Calu3 (cell line): ENCODE measurements at regions not wholly inside any gene's neighbourhood (a gene's known extent, or its start where the extent isn't known, plus 50 kb on each side); places are given as distances from the start of the nearest gene placed in this dataset.

Source experiments
- BruUV-seq: library from RNA; stranded (reverse); fragments of 400-500 nt; replicated peaks from 2 replicates; lab custom pipeline; 2021; lab: Mats Ljungman, UMichigan
- CTCF ChIA-PET: fragments of 300-600 bp; sonication (Branson Sonifier 250); formaldehyde crosslinking; loops from one replicate; lab custom pipeline; 2022; ENCODE audit warnings: antibody characterized with exemption; lab: Charles Lee
- DNase-seq: peaks from one replicate; pipeline ENCODE4 v3.0.0; 2022
- H3K27ac Mint-ChIP-seq: one replicate; pipeline ENCODE4 v1.8.0; 2022; ENCODE audit warnings: mixed read lengths; ENCODE audit not compliant: unreplicated experiment
- H3K27me3 Mint-ChIP-seq: one replicate; pipeline ENCODE4 v1.8.0; 2022; ENCODE audit warnings: mixed read lengths; ENCODE audit not compliant: unreplicated experiment
- H3K36me3 Mint-ChIP-seq: one replicate; pipeline ENCODE4 v1.8.0; 2022; ENCODE audit warnings: mild to moderate bottlenecking, moderate library complexity, mixed read lengths; ENCODE audit not compliant: insufficient read depth, unreplicated experiment
- H3K4me1 Mint-ChIP-seq: one replicate; pipeline ENCODE4 v1.8.0; 2022; ENCODE audit warnings: mild to moderate bottlenecking, low read depth, mixed read lengths; ENCODE audit not compliant: unreplicated experiment
- H3K4me3 Mint-ChIP-seq: one replicate; pipeline ENCODE4 v1.8.0; 2022; ENCODE audit warnings: mild to moderate bottlenecking, low read depth, moderate library complexity, mixed read lengths; ENCODE audit not compliant: unreplicated experiment
- H3K9me3 Mint-ChIP-seq: one replicate; pipeline ENCODE4 v1.8.0; 2022; ENCODE audit warnings: low read depth, mixed read lengths; ENCODE audit not compliant: unreplicated experiment
- intact Hi-C: fragments of 100-400 bp; cut with micrococcal nuclease; formaldehyde crosslinking; loops from one replicate; pipeline ENCODE4 v1.10.0; 2022; ENCODE audit not compliant: unreplicated experiment
- TF ChIP-seq, protein P1 (sequence below): fragments of 200-600 bp; IDR thresholded peaks from one replicate; pipeline ENCODE4 v1.8.0; 2022; ENCODE audit warnings: antibody characterized with exemption; ENCODE audit not compliant: unreplicated experiment

DNA sequence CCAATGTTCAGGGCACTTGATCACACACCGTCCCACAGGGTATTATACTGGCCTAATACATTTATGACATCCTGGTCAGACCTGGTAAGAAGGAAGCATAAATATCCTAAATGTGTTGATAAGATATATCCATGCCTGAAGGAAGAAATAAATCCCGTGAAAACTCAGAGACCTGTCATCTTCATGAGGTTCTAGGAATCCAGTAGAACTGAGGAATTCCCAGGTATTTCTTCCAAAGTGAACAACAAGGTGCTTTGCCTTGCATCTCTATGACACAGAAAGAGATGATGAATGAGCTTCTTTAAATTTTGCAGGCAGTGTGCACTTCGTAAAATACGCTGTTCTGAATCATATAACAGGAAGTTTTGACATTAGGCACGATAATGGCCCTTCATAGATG lies 78.1 kb upstream of the VGLL3 start:
- intact Hi-C loops, result no loop called here
- CTCF ChIA-PET, result no interaction called here

DNA sequence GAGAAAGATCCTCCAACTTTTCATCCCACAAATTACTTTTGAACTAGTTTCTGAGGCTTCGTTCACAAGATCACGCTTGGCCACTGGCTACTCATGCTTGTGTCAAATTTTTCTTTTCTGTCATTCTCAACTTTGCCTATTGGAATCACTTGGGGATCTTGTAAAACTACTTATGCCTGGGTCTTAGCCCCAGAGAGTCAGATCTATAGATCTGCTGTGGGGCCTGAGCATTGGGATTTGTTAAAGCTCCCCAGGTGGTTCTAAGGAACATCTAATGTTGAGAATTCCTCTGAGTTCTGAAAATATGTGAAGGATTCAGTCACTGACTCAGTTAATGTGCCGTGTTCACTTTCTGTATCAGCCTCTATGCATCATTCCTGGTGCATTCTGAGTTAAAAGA lies 71.7 kb upstream of the VGLL3 start:
- H3K9me3 Mint-ChIP-seq, result peaks cover 6% of the 10 kb centered on the region
- TF ChIP-seq, protein P1, sequence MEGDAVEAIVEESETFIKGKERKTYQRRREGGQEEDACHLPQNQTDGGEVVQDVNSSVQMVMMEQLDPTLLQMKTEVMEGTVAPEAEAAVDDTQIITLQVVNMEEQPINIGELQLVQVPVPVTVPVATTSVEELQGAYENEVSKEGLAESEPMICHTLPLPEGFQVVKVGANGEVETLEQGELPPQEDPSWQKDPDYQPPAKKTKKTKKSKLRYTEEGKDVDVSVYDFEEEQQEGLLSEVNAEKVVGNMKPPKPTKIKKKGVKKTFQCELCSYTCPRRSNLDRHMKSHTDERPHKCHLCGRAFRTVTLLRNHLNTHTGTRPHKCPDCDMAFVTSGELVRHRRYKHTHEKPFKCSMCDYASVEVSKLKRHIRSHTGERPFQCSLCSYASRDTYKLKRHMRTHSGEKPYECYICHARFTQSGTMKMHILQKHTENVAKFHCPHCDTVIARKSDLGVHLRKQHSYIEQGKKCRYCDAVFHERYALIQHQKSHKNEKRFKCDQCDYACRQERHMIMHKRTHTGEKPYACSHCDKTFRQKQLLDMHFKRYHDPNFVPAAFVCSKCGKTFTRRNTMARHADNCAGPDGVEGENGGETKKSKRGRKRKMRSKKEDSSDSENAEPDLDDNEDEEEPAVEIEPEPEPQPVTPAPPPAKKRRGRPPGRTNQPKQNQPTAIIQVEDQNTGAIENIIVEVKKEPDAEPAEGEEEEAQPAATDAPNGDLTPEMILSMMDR, result no peak
- CTCF ChIA-PET, result no interaction called here
- no peak overlapping the region for H3K27ac Mint-ChIP-seq
- H3K36me3 Mint-ChIP-seq, result no peaks in the 10 kb centered on the region
- no TSS peak for BruUV-seq
- H3K4me3 Mint-ChIP-seq, result no peak overlapping the region
- H3K27me3 Mint-ChIP-seq, result no peaks in the 10 kb centered on the region
- intact Hi-C loops, result no loop called here
- H3K4me1 Mint-ChIP-seq, result no peaks in the 10 kb centered on the region
- no peak for DNase-seq

More for the DNA sequence above, 78.1 kb upstream of the VGLL3 start:
- H3K27ac Mint-ChIP-seq, result no peak overlapping the region
- H3K27me3 Mint-ChIP-seq, result no peaks in the 10 kb centered on the region
- H3K4me1 Mint-ChIP-seq, result no peaks in the 10 kb centered on the region
- TF ChIP-seq, protein P1, result no peak
- H3K36me3 Mint-ChIP-seq, result no peaks in the 10 kb centered on the region
- no TSS peak for BruUV-seq
- no peak overlapping the region for H3K4me3 Mint-ChIP-seq
- DNase-seq, result no peak
- no peaks in the 10 kb centered on the region for H3K9me3 Mint-ChIP-seq

DNA sequence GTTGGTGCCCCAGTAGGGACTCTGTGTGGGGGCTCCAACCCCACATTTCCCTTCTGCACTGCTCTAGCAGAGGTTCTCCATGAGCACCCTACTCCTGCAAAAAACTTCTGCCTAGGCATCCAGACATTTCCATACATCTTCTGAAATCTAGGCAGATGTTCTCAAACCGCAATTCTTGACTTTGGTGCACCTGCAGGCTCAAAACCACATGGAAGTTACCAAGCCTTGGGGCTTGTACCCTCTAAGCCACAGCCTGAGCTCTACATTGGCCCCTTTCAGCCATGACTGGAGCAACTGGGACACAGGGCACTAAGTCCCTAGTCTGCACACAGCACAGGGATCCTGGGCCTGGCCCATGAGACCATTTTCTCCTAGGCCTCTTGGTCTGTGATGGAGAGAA lies 66.5 kb upstream of the VGLL3 start:
- no peaks in the 10 kb centered on the region for H3K27me3 Mint-ChIP-seq
- H3K4me3 Mint-ChIP-seq, result no peak overlapping the region
- H3K36me3 Mint-ChIP-seq, result no peaks in the 10 kb centered on the region
- no peak overlapping the region for H3K27ac Mint-ChIP-seq
- DNase-seq, result no peak
- no peaks in the 10 kb centered on the region for H3K4me1 Mint-ChIP-seq
- intact Hi-C loops, result no loop called here
- BruUV-seq, result no TSS peak
- H3K9me3 Mint-ChIP-seq, result peaks cover 6% of the 10 kb centered on the region
- CTCF ChIA-PET, result no interaction called here
- TF ChIP-seq, protein P1, result no peak

DNA sequence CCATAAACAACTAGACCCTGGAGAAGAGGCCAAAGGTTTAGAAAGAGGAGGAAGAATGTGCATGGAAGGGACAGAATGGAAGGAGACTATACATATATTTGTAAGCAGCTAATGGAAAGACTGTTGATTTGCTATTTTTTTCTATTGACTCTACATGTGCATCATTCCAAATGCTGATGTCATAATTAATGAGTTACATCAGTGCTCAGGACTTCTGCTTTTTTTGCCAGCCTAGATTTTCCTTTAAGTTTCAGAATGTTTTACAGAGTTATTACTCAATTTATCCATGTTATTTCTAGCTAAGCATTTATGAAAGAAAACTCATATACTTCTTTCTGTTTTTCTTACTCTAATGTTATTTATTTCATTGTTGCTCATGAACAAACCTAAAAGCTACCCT lies 62.6 kb upstream of the VGLL3 start:
- Mint-ChIP-seq H3K4me3 (no peak overlapping the region), H3K27ac (no peak overlapping the region), H3K36me3 (no peaks in the 10 kb centered on the region), H3K4me1 (no peaks in the 10 kb centered on the region), H3K9me3 (peaks cover 6% of the 10 kb centered on the region), H3K27me3 (no peaks in the 10 kb centered on the region)
- no TSS peak for BruUV-seq
- TF ChIP-seq, protein P1, result no peak
- no peak for DNase-seq
- intact Hi-C loops, result no loop called here
- CTCF ChIA-PET, result no interaction called here
